GM18519 (cell line): ENCODE measurements at regions not wholly inside any gene's neighbourhood (a gene's known extent, or its start where the extent isn't known, plus 50 kb on each side); places are given as distances from the start of the nearest gene placed in this dataset.
"Not testable (repeated sequence)": the region's sequence is repeated elsewhere in the genome, so short reads cannot be mapped to it uniquely, and the experiment has no call there.

ENCODE experiments used
- ATAC-seq: cut with Tn5 transposase; IDR thresholded peaks from one replicate; pipeline ENCODE4 v1.9.1; 2021; ENCODE audit warnings: mild to moderate bottlenecking, moderate library complexity; ENCODE audit not compliant: unreplicated experiment, low FRiP score

GRCh38 chr7:50251765-50252164, 52.8 kb upstream of the IKZF1 start:
- no peak for ATAC-seq

GRCh38 chr7:50246551-50246950, 58.0 kb upstream of the IKZF1 start:
- ATAC-seq, result no peak

GRCh38 chr7:50242111-50242510, 62.4 kb upstream of the IKZF1 start:
- not testable (repeated sequence) for ATAC-seq

DNA sequence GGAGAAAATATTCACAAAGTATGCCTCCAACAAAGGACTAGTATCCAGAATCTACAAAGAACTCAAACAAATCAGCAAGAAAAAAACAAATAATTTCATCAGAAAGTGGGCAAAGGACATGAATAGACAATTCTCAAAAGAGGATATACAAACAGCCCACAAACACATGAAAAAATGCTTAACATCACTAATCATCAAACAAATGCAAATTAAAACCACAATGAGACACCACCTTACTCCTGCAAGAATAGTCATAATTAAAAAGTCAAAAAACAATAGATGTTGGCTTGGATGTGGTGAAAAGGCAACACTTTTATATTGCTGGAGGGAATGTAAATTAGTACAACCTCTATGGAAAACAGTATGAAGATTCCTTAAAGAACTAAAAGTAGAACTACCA, 63.8 kb upstream of the IKZF1 start:
- not testable (repeated sequence) for ATAC-seq

DNA sequence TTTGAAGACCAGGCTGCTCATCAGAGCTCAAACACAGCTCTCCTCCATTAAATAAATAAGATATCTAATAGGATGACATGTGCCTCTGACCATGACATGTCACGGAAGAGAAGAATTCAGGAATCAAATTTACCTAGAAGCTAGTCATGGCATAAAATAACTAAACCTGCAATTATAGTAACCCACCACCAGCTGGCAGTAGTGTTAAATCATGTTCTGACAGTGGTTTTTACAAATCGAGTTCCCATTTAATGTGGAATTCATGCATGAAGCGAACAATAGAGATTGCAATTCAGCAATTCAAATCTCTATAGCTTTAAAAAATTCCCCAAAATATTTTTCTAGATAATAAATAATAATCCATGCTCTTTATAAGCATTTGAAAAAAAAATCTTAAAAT, 74.6 kb upstream of the IKZF1 start:
- ATAC-seq, result no peak

DNA sequence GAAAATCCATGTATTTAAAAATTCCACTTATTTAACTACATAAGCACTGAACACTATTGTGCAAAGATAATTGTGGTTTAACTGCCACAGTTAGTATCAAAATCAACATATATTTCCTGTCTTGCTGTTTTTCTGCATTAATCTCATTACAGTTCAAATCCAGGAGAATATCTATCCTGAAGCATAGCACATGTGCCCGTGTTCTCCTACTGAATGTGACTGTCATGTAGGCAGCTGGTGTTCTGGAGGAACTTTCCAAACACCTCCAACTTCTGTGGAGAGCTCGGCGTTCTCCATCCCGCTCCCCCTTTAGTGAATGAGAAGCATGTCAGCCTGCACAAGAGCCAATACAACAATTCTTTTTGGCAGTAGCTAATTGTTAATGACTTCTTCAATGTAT, 76.4 kb upstream of the IKZF1 start:
- ATAC-seq, result no peak

- no peak for ATAC-seq
Measured at GRCh38 chr7:50227726-50228125, 76.8 kb upstream of the IKZF1 start.

DNA sequence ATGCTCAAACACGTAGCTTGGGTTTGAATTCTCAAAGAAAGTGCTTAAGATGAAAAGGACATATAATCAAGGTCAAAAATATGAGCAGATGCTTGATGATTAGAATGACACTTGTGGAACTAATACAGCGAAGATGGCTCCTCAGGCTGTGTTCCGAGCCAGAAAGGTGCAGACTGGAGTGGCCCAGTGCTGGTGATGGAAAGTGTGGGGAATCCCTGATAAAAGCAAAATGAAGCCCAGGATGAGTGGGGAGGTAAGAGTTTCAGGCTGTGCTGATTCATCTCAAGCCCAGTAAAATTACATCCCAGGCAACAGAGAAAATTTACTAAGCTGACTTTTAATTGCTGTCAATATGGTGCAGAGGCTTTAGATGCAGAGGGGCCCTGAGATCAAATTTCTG, 77.8 kb upstream of the IKZF1 start:
- no peak for ATAC-seq

DNA sequence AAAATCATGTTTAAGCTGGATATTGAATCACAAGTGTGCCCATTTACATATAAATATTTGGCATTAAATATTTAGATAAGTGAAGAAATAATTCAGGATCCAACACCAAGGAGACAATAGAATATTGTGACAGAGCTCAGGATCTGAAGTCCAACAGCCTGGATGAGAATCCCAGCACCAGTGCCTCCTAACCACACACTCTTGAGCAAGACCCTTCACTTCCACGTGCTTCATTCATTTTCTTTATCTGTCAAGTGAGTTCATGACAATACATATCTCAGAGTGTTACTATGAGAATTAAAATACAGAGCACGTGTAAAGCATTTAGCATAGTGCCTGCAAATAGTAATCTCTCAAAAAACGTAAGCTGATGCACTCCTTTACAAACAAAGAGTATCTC, 78.4 kb upstream of the IKZF1 start:
- ATAC-seq, result no peak

GRCh38 chr7:50221433-50221832, 83.1 kb upstream of the IKZF1 start:
- ATAC-seq, result no peak

DNA sequence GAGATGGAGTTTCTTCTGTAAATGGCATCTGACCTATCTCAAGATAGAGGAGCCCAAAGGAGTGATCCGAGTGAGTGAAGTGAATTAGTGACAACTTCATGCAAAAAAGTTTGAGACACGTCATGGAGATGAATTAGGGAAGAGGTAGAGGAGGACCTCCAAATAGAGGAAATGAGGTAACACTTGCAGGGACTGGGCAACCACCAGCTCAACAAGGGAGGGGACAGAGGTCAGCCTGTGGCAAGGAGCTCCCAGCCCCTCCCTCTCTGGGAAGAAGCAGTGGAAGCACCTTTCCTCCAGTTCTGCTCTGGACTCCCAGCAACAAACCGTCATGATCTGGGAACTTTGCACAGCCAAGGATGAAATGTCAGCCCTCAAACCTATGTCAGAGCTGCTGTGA, 83.5 kb upstream of the IKZF1 start:
- no peak for ATAC-seq

DNA sequence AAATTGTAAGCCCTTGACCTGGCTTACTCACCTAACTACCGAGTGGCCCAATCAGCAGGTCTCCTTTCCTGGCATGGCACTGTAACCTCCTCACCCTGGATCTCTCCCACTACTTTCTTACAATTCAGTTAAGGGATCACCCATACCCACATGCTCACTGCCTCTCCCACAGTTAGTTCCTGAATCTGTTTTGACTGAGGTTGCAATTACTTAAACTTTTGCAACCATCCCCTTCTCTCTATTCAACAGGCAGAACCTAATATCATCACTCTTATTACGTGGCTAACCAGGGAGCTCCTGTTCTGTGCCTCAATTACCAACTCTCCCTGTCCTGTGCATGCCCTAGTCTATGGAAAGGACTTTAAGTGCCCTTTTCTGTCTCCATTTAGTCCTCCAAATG, 84.2 kb upstream of the IKZF1 start:
- ATAC-seq, result no peak

GRCh38 chr7:50217821-50218281, 86.7 kb upstream of the IKZF1 start:
- no peak for ATAC-seq

DNA sequence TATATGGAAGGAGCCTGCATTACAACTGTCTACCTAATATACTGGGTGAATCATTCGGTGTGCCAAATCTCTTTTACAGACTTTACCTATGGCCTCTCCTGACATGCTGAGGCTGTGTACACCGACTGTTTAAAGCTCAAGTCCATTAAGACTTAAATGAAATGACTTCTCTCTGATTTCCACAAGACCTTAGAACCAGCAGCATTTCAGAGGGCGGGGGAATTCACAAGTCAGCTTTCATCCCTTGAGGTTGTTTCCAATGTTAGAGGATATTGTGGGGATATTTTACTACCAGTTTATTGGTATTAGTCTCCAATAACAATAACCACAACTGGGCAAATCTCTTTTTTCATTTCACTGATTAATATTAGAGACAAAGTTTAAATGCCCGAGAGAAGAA, 87.1 kb upstream of the IKZF1 start:
- ATAC-seq, result no peak

GRCh38 chr7:50216626-50217025, 87.9 kb upstream of the IKZF1 start:
- ATAC-seq, result no peak

DNA sequence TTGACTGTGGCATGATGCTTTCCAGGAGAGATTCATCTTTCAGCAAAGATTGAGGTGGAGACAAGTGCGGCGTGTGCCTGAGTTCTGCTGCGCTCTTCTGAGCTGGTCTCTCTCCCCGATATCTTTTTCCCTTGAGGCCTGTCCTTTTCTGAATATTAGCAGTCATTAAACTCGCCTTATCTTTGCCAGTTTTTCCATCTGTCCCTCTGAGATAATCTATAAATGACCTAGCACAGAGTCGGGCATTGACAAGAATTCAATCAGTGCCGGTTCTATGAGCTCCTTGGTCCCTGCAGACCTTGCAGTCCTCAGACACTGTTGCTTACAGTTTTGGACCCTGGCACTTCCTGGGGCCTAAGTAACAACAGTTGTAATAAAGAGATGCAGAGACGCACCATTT, 89.7 kb upstream of the IKZF1 start:
- no peak for ATAC-seq

- ATAC-seq, result no peak
Measured at GRCh38 chr7:50214126-50214670, 90.3 kb upstream of the IKZF1 start.

DNA sequence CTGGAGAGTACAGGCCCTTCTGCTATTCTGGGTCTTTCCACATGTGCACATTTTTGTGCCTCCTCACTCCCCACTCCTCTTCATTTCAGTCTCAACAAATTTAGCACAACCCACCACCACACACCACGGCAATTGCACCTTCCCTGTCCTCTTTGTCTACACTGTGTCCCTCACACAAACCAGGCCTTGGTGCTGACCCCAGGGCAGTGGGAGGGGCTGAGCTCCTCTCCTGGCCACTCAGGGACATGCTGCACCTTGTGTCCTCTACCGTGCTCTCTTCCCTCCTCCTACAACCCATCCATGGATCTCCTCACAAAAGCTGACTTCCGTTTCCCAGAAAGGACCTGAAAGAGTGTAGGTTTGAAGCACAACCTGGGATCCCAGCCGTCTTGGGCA, 90.9 kb upstream of the IKZF1 start:
- no peak for ATAC-seq

- ATAC-seq, result no peak
Measured at GRCh38 chr7:50212666-50213621, 91.6 kb upstream of the IKZF1 start.

DNA sequence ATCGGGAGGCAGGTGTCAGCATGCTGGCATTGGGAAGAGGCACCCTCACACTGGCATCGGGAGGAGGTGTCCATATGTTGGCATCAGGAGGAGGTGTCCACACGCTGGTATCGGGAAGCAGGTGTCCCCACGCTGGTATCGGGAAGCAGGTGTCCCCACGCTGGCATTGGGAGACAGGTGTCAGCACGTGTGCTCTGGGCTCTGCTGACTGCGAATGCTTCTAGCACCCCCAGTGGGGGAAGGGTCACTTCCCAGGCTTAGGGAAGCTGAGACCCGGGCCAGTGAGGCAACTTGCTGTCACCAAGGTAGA, 92.5 kb upstream of the IKZF1 start:
- no peak for ATAC-seq

GRCh38 chr7:50211130-50212015, 93.1 kb upstream of the IKZF1 start:
- no peak for ATAC-seq
